HG03095 (cell line): ENCODE measurements at regions not wholly inside any gene's neighbourhood (a gene's known extent, or its start where the extent isn't known, plus 50 kb on each side); places are given as distances from the start of the nearest gene placed in this dataset.

Experiments
- ATAC-seq: cut with Tn5 transposase; IDR thresholded peaks from one replicate; pipeline ENCODE4 v1.9.1; 2021; ENCODE audit warnings: moderate library complexity; ENCODE audit not compliant: unreplicated experiment

DNA sequence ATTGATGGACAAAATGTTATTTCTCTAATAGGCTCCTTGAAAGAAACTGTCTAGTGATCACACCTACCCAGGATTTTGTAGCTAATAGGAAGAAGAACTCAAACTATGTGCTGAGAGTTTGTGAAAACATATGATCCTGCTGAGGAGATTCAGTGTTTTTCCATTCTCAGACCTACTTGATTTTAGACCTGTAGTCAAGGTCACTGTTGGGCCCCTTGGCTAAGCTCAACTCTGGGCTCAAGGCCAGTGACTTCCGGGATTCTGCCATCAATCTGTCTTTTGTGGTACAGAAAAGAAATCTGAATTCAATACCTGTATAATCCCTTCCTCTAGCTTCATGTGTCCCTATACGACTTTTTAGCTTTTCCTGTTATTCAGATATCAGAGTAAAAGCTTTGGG, 79.7 kb upstream of the FERD3L start:
- no peak for ATAC-seq

DNA sequence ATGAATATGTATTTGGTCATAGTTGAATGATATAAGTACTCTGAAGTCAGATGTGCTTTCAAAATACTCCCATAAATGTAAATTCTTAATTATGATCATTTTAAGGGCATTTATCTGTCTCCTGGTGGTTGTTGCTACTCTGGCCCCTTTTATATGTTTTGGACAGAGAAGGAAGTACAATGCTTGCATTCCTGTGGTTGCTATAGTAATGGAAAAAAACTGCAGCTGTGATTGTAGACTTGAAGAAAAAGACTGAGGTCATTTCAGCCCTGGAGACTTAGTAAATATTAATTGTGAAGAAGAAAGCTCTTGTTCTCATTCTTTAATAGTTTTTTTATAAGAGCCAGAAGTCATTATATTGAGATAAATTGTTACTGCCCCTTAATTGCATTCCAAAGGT, 70.2 kb upstream of the FERD3L start:
- ATAC-seq: no peak

DNA sequence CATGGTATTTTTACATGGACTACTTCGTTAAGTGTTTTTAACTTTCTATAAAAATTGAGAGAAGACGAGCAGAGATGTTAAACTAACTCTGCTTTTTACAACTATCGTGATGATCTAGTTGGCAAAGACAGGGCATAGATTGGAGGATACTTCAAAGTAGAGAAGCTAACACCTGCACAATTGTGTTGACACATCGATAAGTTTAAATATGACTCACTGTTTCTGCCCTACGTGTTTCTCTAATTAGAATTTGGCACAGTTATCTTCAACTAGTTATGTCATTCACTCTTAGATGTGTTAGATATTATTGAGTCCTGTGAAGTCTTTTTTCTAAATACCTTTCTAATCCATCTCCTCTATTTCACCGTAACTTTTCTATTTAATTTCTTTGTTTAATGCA, 68.5 kb upstream of the FERD3L start:
- ATAC-seq: no peak

DNA sequence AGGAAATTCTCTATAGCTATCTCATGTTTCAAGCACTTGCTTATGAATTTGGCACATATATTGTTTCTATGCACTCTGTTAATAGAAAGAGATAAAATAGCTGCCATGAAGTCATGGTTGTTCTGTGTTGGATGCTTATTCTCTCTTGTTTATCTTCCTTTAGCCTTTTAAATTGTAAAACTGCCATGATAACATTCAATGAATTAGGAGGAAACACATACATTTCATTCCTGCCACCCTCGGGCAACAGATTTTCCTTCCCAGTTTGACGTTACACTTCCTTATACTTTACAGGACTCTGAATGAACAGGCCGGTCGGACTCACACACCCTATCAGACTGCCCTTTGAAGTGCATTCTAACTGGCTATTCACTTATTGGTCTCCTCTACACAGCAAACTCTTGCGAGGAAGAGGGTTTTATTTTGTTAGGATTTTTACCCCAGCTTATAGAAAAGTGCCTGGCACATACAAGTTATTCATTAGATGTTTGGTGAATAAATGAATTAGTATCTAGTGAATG, 65.7 kb upstream of the FERD3L start:
- no peak for ATAC-seq

DNA sequence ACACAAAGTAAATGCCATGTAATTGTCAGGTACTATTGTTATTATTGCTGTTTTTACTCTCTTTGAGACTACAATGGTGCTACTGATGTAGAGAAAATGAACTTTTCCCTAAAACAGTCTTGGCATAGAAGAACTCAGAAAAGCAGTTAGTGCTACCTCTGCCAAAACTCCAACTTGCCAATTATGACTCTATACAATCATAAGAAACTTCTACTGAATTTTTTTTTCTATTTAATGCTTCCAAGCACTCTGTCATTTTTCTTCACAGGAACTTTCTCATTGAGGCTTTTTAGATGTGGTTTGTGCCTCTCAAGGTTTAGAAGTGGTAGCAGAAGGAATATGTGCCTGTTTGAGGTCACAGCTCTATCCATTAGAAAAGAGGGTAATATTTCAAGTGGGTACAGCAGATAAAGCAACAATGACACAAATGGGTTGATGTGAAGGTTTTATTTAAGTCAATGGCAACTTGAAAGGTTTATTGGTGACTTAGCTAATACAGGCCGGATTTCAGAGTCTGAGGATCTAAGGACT, 64.0 kb upstream of the FERD3L start:
- ATAC-seq: no peak

DNA sequence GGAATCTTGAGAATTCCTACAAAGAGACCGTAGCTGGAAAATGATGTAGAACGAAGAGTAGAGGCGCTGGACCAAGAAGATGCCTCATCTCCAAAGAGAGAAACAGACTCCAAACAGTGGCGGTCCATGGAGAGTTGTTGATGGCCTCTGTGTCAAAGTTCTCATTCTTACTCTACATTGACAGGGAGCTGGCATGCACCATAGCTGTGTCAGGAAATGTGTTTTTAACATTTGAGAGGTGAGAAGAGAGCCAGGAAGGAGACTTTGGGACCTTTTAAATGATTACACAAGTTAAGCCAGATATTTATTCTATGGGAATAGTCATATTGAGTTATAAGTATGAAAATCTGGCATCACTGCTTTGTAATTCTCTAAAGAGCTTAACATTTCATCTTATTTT, 61.5 kb upstream of the FERD3L start:
- ATAC-seq: no peak

DNA sequence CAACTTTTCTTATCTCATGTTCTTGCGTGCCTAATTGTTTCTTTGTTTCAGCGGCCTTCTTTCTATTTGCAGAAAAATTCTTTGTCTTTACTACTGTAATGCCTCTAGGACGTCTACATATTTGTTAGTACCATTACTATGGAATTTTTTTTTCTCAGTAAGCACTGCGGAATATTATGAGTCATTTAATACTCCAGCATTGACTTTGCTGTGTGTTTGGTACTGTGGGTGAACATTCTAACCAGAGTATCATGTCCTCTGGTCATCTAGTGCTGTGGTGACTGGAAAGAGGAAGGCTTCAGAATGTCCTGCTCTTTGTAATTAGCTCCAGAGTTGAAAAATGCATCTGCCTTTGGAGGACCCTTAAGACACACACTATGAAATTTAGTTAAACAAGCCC, 58.5 kb upstream of the FERD3L start:
- ATAC-seq: no peak

DNA sequence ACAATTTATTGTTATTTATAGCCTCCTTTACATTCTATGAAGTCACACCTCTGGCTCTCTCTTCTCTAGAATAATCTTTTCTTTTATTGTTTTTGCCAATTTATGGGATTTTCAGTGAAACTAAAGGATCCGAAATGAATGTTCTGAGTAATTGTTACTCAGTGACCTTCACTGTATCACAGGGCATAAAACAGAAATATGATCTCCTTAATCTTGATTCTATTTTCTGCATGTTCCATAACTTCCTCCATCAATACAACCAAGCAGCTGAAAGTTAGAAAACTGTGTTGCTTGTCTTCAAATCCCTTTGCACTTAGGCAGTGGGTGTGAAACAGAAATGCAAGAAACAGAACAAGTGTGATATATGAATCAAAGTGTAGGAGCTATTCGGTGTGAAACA, 57.4 kb upstream of the FERD3L start:
- ATAC-seq: no peak
